ENCODE measurements at regions not wholly inside any gene's neighbourhood (a gene's known extent, or its start where the extent isn't known, plus 50 kb on each side); places are given as distances from the start of the nearest gene placed in this dataset.

GRCh38 chr5:58245476-58245840, 214.4 kb downstream of the PLK2 start:
- TF ChIP-seq POLR2A (IDR thresholded peaks at IDR 0.05) = no peak
- no peak for TF ChIP-seq POLR2AphosphoS5 (IDR thresholded peaks at IDR 0.05)
- TF ChIP-seq CTCF (IDR thresholded peaks at IDR 0.05) = no peak
- TF ChIP-seq EP300 (IDR thresholded peaks at IDR 0.05) = no peak

Measured in stomach (tissue), 4 donors.